IMR-90 (cell line): ENCODE measurements at regions not wholly inside any gene's neighbourhood (a gene's known extent, or its start where the extent isn't known, plus 50 kb on each side); places are given as distances from the start of the nearest gene placed in this dataset.

ENCODE experiments used
- BHLHE40 ChIP-seq: fragments of 150-350 bp; IDR thresholded peaks from 2 replicates; pipeline ENCODE4 v1.6.1; 2016; ENCODE audit warnings: mild to moderate bottlenecking, low read depth, low read length
- CEBPB ChIP-seq: IDR thresholded peaks from 2 replicates; pipeline ENCODE4 v1.6.1; 2012; ENCODE audit warnings: low read depth, low read length, improper control_type of control experiment
- CHD1 ChIP-seq: IDR thresholded peaks from 2 replicates; pipeline ENCODE4 v1.6.1; 2012; ENCODE audit warnings: low read depth, low read length, improper control_type of control experiment
- ELK1 ChIP-seq: fragments of 150-350 bp; IDR thresholded peaks from 2 replicates; pipeline ENCODE4 v1.6.1; 2016; ENCODE audit warnings: low read depth, mild to moderate bottlenecking, low read length, moderate library complexity, borderline replicate concordance
- FOS ChIP-seq: fragments of 150-350 bp; IDR thresholded peaks from 2 replicates; pipeline ENCODE4 v1.6.1; 2016; ENCODE audit warnings: low read depth, low read length
- MAFK ChIP-seq: IDR thresholded peaks from 2 replicates; pipeline ENCODE4 v1.6.1; 2012; ENCODE audit warnings: low read depth, low read length, improper control_type of control experiment
- MAZ ChIP-seq: IDR thresholded peaks from 2 replicates; pipeline ENCODE4 v1.6.1; 2012; ENCODE audit warnings: low read depth, mild to moderate bottlenecking, low read length, improper control_type of control experiment, moderate library complexity, borderline replicate concordance
- MXI1 ChIP-seq: IDR thresholded peaks from 2 replicates; pipeline ENCODE4 v1.6.1; 2012; ENCODE audit warnings: low read depth, mild to moderate bottlenecking, low read length, moderate library complexity, borderline replicate concordance
- SMC3 ChIP-seq: fragments of 150-350 bp; IDR thresholded peaks from 2 replicates; pipeline ENCODE4 v1.6.1; 2016; ENCODE audit warnings: low read depth, mild to moderate bottlenecking, antibody characterized with exemption, low read length, moderate library complexity
- USF2 ChIP-seq: fragments of 150-350 bp; IDR thresholded peaks from 2 replicates; pipeline ENCODE4 v1.6.1; 2017; ENCODE audit warnings: mild to moderate bottlenecking, antibody characterized with exemption, low read length, low read depth
- TF ChIP-seq, protein P1 (sequence below): conservative IDR thresholded peaks from 2 replicates; pipeline ENCODE4 v1.5.1; 2012; ENCODE audit warnings: mild to moderate bottlenecking, low read depth, low read length, improper control_type of control experiment

DNA sequence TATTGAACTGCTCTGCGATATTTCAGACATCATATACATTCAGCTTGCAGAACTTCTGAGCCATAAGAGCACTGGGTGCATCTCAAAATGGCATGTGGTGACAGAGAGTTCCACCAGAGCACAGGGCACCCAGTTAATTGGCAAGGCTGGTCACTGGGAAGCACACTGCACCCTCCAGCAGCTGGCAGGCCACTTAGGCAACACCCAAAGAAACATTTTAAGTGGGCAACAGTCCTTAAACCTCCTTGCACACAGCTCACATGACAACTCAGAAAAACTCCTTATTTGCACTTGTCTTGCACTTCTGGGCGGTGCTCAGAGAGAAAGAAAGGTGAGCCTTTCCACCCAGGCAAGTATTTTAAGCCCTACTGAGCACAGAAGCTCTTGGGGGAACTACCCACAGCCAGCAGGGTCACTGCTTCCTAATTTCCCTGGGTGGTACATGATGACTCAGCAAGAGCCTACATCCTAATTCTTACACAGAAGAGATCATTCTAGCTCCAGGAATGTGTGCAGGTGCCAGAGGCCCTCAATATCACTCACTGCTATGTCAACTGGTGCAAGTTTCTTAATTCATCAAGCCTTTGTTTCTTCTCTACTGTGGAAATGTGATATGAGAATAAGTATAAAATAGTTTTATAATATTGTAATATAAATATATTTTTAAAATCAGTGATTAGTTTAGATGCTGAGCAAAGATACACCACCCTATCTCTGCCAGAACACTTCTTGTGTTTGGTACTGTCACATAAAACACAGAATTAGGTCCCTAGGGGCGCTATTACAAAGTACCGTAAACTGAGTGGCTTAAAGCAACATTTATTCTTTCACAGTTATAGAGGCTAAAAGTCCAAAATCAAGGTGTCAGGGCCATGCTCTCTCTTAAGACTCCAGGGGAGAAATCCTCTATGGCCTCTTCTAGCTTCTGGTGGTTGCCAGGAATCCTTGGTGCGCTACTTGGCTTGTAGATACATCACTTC is 155.1 kb upstream of the PPARGC1A start:
- TF ChIP-seq, protein P1, sequence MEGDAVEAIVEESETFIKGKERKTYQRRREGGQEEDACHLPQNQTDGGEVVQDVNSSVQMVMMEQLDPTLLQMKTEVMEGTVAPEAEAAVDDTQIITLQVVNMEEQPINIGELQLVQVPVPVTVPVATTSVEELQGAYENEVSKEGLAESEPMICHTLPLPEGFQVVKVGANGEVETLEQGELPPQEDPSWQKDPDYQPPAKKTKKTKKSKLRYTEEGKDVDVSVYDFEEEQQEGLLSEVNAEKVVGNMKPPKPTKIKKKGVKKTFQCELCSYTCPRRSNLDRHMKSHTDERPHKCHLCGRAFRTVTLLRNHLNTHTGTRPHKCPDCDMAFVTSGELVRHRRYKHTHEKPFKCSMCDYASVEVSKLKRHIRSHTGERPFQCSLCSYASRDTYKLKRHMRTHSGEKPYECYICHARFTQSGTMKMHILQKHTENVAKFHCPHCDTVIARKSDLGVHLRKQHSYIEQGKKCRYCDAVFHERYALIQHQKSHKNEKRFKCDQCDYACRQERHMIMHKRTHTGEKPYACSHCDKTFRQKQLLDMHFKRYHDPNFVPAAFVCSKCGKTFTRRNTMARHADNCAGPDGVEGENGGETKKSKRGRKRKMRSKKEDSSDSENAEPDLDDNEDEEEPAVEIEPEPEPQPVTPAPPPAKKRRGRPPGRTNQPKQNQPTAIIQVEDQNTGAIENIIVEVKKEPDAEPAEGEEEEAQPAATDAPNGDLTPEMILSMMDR, result no peak
- TF ChIP-seq CHD1 (no peak), USF2 (no peak), MAFK (no peak), BHLHE40 (no peak), FOS (no peak), CEBPB (no peak), SMC3 (no peak), ELK1 (no peak), MAZ (no peak), MXI1 (no peak)
